Chondrocyte (in vitro differentiated cells): ENCODE measurements at regions not wholly inside any gene's neighbourhood (a gene's known extent, or its start where the extent isn't known, plus 50 kb on each side); places are given as distances from the start of the nearest gene placed in this dataset.

ENCODE experiments used
- DNase-seq: peaks from one replicate; pipeline ENCODE4 v3.0.0; 2021; ENCODE audit warnings: mixed read lengths, low spot score
- H3K27ac Mint-ChIP-seq: one replicate; pipeline ENCODE4 v1.8.0; 2021; ENCODE audit warnings: mild to moderate bottlenecking, moderate library complexity, mixed read lengths; ENCODE audit not compliant: unreplicated experiment
- H3K27me3 Mint-ChIP-seq: 2 replicates; pipeline ENCODE4 v1.8.0; 2021; ENCODE audit warnings: low read depth, mixed read lengths
- H3K36me3 Mint-ChIP-seq: 2 replicates; pipeline ENCODE4 v1.8.0; 2021; ENCODE audit warnings: low read depth, mixed read lengths
- H3K4me1 Mint-ChIP-seq: 2 replicates; pipeline ENCODE4 v1.8.0; 2021; ENCODE audit warnings: low read depth, mild to moderate bottlenecking, mixed read lengths
- H3K4me3 Mint-ChIP-seq: one replicate; pipeline ENCODE4 v1.8.0; 2021; ENCODE audit warnings: mild to moderate bottlenecking, moderate library complexity, mixed read lengths; ENCODE audit not compliant: unreplicated experiment
- H3K9me3 Mint-ChIP-seq: 2 replicates; pipeline ENCODE4 v1.8.0; 2021; ENCODE audit warnings: low read depth, mixed read lengths
- CTCF ChIP-seq: fragments of 200-600 bp; sonication (generic); IDR thresholded peaks from 2 replicates; pipeline ENCODE4 v1.5.0; 2021; ENCODE audit warnings: antibody characterized with exemption, mild to moderate bottlenecking, moderate library complexity

GRCh38 chr19:30116984-30117555 lies 175.0 kb downstream of the URI1 start:
- no peak overlapping the region for H3K27ac Mint-ChIP-seq
- TF ChIP-seq CTCF, result no peak
- no peaks in the 10 kb centered on the region for H3K9me3 Mint-ChIP-seq
- H3K4me3 Mint-ChIP-seq, result no peak overlapping the region
- DNase-seq, result no peak
- no peaks in the 10 kb centered on the region for H3K4me1 Mint-ChIP-seq
- H3K27me3 Mint-ChIP-seq, result peaks cover 3% of the 10 kb centered on the region
- H3K36me3 Mint-ChIP-seq, result no peaks in the 10 kb centered on the region

- TF ChIP-seq CTCF, result no peak
- no peaks in the 10 kb centered on the region for H3K36me3 Mint-ChIP-seq
- no peaks in the 10 kb centered on the region for H3K4me1 Mint-ChIP-seq
- no peak for DNase-seq
- H3K4me3 Mint-ChIP-seq, result no peak overlapping the region
- peaks cover 3% of the 10 kb centered on the region for H3K27me3 Mint-ChIP-seq
- H3K9me3 Mint-ChIP-seq, result no peaks in the 10 kb centered on the region
- H3K27ac Mint-ChIP-seq, result no peak overlapping the region
These were observed 175.7 kb downstream of the URI1 start for GRCh38 chr19:30117636-30118145.

GRCh38 chr19:30118221-30118620 lies 176.2 kb downstream of the URI1 start:
- Mint-ChIP-seq H3K27ac (no peak overlapping the region), H3K36me3 (no peaks in the 10 kb centered on the region), H3K4me3 (no peak overlapping the region), H3K9me3 (no peaks in the 10 kb centered on the region), H3K4me1 (no peaks in the 10 kb centered on the region), H3K27me3 (peaks cover 3% of the 10 kb centered on the region)
- DNase-seq, result no peak
- TF ChIP-seq CTCF, result no peak

GRCh38 chr19:30118760-30119159 lies 176.7 kb downstream of the URI1 start:
- H3K36me3 Mint-ChIP-seq, result no peaks in the 10 kb centered on the region
- H3K27ac Mint-ChIP-seq, result no peak overlapping the region
- no peak for TF ChIP-seq CTCF
- H3K4me3 Mint-ChIP-seq, result no peak overlapping the region
- DNase-seq, result no peak
- no peaks in the 10 kb centered on the region for H3K9me3 Mint-ChIP-seq
- no peaks in the 10 kb centered on the region for H3K27me3 Mint-ChIP-seq
- H3K4me1 Mint-ChIP-seq, result no peaks in the 10 kb centered on the region

GRCh38 chr19:30119180-30119908 lies 177.3 kb downstream of the URI1 start:
- Mint-ChIP-seq H3K9me3 (no peaks in the 10 kb centered on the region), H3K27ac (no peak overlapping the region), H3K27me3 (no peaks in the 10 kb centered on the region), H3K36me3 (no peaks in the 10 kb centered on the region), H3K4me3 (no peak overlapping the region), H3K4me1 (no peaks in the 10 kb centered on the region)
- DNase-seq, result no peak
- no peak for TF ChIP-seq CTCF
